ENCODE measurements at regions not wholly inside any gene's neighbourhood (a gene's known extent, or its start where the extent isn't known, plus 50 kb on each side); places are given as distances from the start of the nearest gene placed in this dataset.

GRCh38 chr1:94713472-94714141 is 106.5 kb upstream of the SLC44A3 start:
- ATAC-seq (ENCODE audit: low read depth in 2 of 2) (peak in 1 of 2 donors; percentile 43), DNase-seq (no peak)
- Mint-ChIP-seq H3K9me3 (peaks cover 0 to 2% (median 0%) of the 10 kb centered on the region in 7 donors), H3K27me3 (peaks cover 5% of the 10 kb centered on the region), H3K27ac (no peak overlapping the region), H3K4me1 (no peaks in the 10 kb centered on the region), H3K36me3 (no peaks in the 10 kb centered on the region), H3K4me3 (no peak overlapping the region)
- H3K4me1 ChIP-seq (ENCODE audit: control insufficient read depth, insufficient read depth, low read length, poor library complexity, severe bottlenecking): no peaks in the 10 kb centered on the region
- no peaks in the 10 kb centered on the region for H3K36me3 ChIP-seq (ENCODE audit: control insufficient read depth, insufficient read depth, low read length)
- H3K9me3 ChIP-seq (ENCODE audit: control insufficient read depth in 2 of 2, low read length in 2 of 2): no peaks in the 10 kb centered on the region
- no peaks in the 10 kb centered on the region for H3K27me3 ChIP-seq (ENCODE audit: control insufficient read depth, insufficient read depth, low read length)
- H3K4me3 ChIP-seq (ENCODE audit: low read depth, low read length): no peak overlapping the region
- H3K27ac ChIP-seq (ENCODE audit: insufficient read depth, low read length, poor library complexity, severe bottlenecking): no peak overlapping the region

- Histone ChIP-seq H3K27me3 (ENCODE audit: control insufficient read depth, insufficient read depth, low read length) (no peaks in the 10 kb centered on the region), H3K4me3 (ENCODE audit: low read depth, low read length) (no peak overlapping the region), H3K36me3 (ENCODE audit: control insufficient read depth, insufficient read depth, low read length) (no peaks in the 10 kb centered on the region), H3K27ac (ENCODE audit: insufficient read depth, low read length, poor library complexity, severe bottlenecking) (no peak overlapping the region), H3K9me3 (ENCODE audit: control insufficient read depth in 2 of 2, low read length in 2 of 2) (no peaks in the 10 kb centered on the region), H3K4me1 (ENCODE audit: control insufficient read depth, insufficient read depth, low read length, poor library complexity, severe bottlenecking) (no peaks in the 10 kb centered on the region)
- peaks cover 0 to 2% (median 0%) of the 10 kb centered on the region in 7 donors for H3K9me3 Mint-ChIP-seq
- H3K36me3 Mint-ChIP-seq: no peaks in the 10 kb centered on the region
- no peak for ATAC-seq (ENCODE audit: low read depth in 2 of 2)
- H3K4me1 Mint-ChIP-seq: no peaks in the 10 kb centered on the region
- peaks cover 5% of the 10 kb centered on the region for H3K27me3 Mint-ChIP-seq
- no peak for DNase-seq
- H3K27ac Mint-ChIP-seq: no peak overlapping the region
- no peak overlapping the region for H3K4me3 Mint-ChIP-seq
Measured at GRCh38 chr1:94709891-94710581, 110.1 kb upstream of the SLC44A3 start.

- H3K36me3 ChIP-seq (ENCODE audit: control insufficient read depth, insufficient read depth, low read length): no peaks in the 10 kb centered on the region
- no peaks in the 10 kb centered on the region for H3K9me3 ChIP-seq (ENCODE audit: control insufficient read depth in 2 of 2, low read length in 2 of 2)
- H3K27me3 ChIP-seq (ENCODE audit: control insufficient read depth, insufficient read depth, low read length): no peaks in the 10 kb centered on the region
- Mint-ChIP-seq H3K9me3 (peaks cover 0 to 2% (median 0%) of the 10 kb centered on the region in 7 donors), H3K36me3 (no peaks in the 10 kb centered on the region), H3K4me3 (no peak overlapping the region), H3K27ac (no peak overlapping the region), H3K27me3 (peaks cover 5% of the 10 kb centered on the region), H3K4me1 (no peaks in the 10 kb centered on the region)
- no peaks in the 10 kb centered on the region for H3K4me1 ChIP-seq (ENCODE audit: control insufficient read depth, insufficient read depth, low read length, poor library complexity, severe bottlenecking)
- no peak for DNase-seq
- no peak overlapping the region for H3K27ac ChIP-seq (ENCODE audit: insufficient read depth, low read length, poor library complexity, severe bottlenecking)
- no peak overlapping the region for H3K4me3 ChIP-seq (ENCODE audit: low read depth, low read length)
- no peak for ATAC-seq (ENCODE audit: low read depth in 2 of 2)
Measured at GRCh38 chr1:94708811-94709210, 111.3 kb upstream of the SLC44A3 start.

- no peak overlapping the region for H3K4me3 Mint-ChIP-seq
- no peaks in the 10 kb centered on the region for H3K36me3 ChIP-seq (ENCODE audit: control insufficient read depth, insufficient read depth, low read length)
- ATAC-seq (ENCODE audit: low read depth in 2 of 2) (no peak), DNase-seq (no peak)
- H3K27ac Mint-ChIP-seq: no peak overlapping the region
- H3K27me3 ChIP-seq (ENCODE audit: control insufficient read depth, insufficient read depth, low read length): no peaks in the 10 kb centered on the region
- no peak overlapping the region for H3K27ac ChIP-seq (ENCODE audit: insufficient read depth, low read length, poor library complexity, severe bottlenecking)
- no peaks in the 10 kb centered on the region for H3K4me1 ChIP-seq (ENCODE audit: control insufficient read depth, insufficient read depth, low read length, poor library complexity, severe bottlenecking)
- peaks cover 0 to 2% (median 0%) of the 10 kb centered on the region in 7 donors for H3K9me3 Mint-ChIP-seq
- peaks cover 2% of the 10 kb centered on the region for H3K27me3 Mint-ChIP-seq
- H3K4me3 ChIP-seq (ENCODE audit: low read depth, low read length): no peak overlapping the region
- H3K9me3 ChIP-seq (ENCODE audit: control insufficient read depth in 2 of 2, low read length in 2 of 2): no peaks in the 10 kb centered on the region
- H3K4me1 Mint-ChIP-seq: no peaks in the 10 kb centered on the region
- no peaks in the 10 kb centered on the region for H3K36me3 Mint-ChIP-seq
Measured at GRCh38 chr1:94708299-94708685, 111.9 kb upstream of the SLC44A3 start.

GRCh38 chr1:94707321-94708298 is 112.5 kb upstream of the SLC44A3 start:
- H3K27me3 ChIP-seq (ENCODE audit: control insufficient read depth, insufficient read depth, low read length): no peaks in the 10 kb centered on the region
- Mint-ChIP-seq H3K4me1 (no peaks in the 10 kb centered on the region), H3K4me3 (no peak overlapping the region), H3K27me3 (no peaks in the 10 kb centered on the region), H3K27ac (peak overlapping the region in 1 of 3 donors; percentile 35), H3K36me3 (no peaks in the 10 kb centered on the region), H3K9me3 (peaks cover 0 to 2% (median 0%) of the 10 kb centered on the region in 7 donors)
- ATAC-seq (ENCODE audit: low read depth in 2 of 2): no peak
- no peak overlapping the region for H3K27ac ChIP-seq (ENCODE audit: insufficient read depth, low read length, poor library complexity, severe bottlenecking)
- no peak for DNase-seq
- H3K9me3 ChIP-seq (ENCODE audit: control insufficient read depth in 2 of 2, low read length in 2 of 2): no peaks in the 10 kb centered on the region
- H3K36me3 ChIP-seq (ENCODE audit: control insufficient read depth, insufficient read depth, low read length): no peaks in the 10 kb centered on the region
- H3K4me1 ChIP-seq (ENCODE audit: control insufficient read depth, insufficient read depth, low read length, poor library complexity, severe bottlenecking): no peaks in the 10 kb centered on the region
- H3K4me3 ChIP-seq (ENCODE audit: low read depth, low read length): no peak overlapping the region

- Histone ChIP-seq H3K27ac (ENCODE audit: insufficient read depth, low read length, poor library complexity, severe bottlenecking) (no peak overlapping the region), H3K27me3 (ENCODE audit: control insufficient read depth, insufficient read depth, low read length) (no peaks in the 10 kb centered on the region), H3K36me3 (ENCODE audit: control insufficient read depth, insufficient read depth, low read length) (no peaks in the 10 kb centered on the region), H3K4me1 (ENCODE audit: control insufficient read depth, insufficient read depth, low read length, poor library complexity, severe bottlenecking) (no peaks in the 10 kb centered on the region), H3K9me3 (ENCODE audit: control insufficient read depth in 2 of 2, low read length in 2 of 2) (no peaks in the 10 kb centered on the region), H3K4me3 (ENCODE audit: low read depth, low read length) (no peak overlapping the region)
- H3K9me3 Mint-ChIP-seq: no peaks in the 10 kb centered on the region
- no peak for DNase-seq
- no peak for ATAC-seq (ENCODE audit: low read depth in 2 of 2)
- H3K27me3 Mint-ChIP-seq: no peaks in the 10 kb centered on the region
- H3K4me1 Mint-ChIP-seq: no peaks in the 10 kb centered on the region
- H3K36me3 Mint-ChIP-seq: no peaks in the 10 kb centered on the region
- H3K27ac Mint-ChIP-seq: no peak overlapping the region
- H3K4me3 Mint-ChIP-seq: no peak overlapping the region
Measured at GRCh38 chr1:94702442-94702815, 117.7 kb upstream of the SLC44A3 start.

GRCh38 chr1:94701796-94702441 is 118.2 kb upstream of the SLC44A3 start:
- Mint-ChIP-seq H3K4me1 (no peaks in the 10 kb centered on the region), H3K27ac (no peak overlapping the region), H3K9me3 (peaks cover 0 to under 1% (median 0%) of the 10 kb centered on the region in 7 donors), H3K27me3 (no peaks in the 10 kb centered on the region), H3K4me3 (no peak overlapping the region), H3K36me3 (no peaks in the 10 kb centered on the region)
- no peaks in the 10 kb centered on the region for H3K4me1 ChIP-seq (ENCODE audit: control insufficient read depth, insufficient read depth, low read length, poor library complexity, severe bottlenecking)
- H3K36me3 ChIP-seq (ENCODE audit: control insufficient read depth, insufficient read depth, low read length): no peaks in the 10 kb centered on the region
- H3K4me3 ChIP-seq (ENCODE audit: low read depth, low read length): no peak overlapping the region
- no peaks in the 10 kb centered on the region for H3K27me3 ChIP-seq (ENCODE audit: control insufficient read depth, insufficient read depth, low read length)
- H3K27ac ChIP-seq (ENCODE audit: insufficient read depth, low read length, poor library complexity, severe bottlenecking): no peak overlapping the region
- ATAC-seq (ENCODE audit: low read depth in 2 of 2) (no peak), DNase-seq (no peak)
- H3K9me3 ChIP-seq (ENCODE audit: control insufficient read depth in 2 of 2, low read length in 2 of 2): no peaks in the 10 kb centered on the region

Measured in CD4-positive, CD25-positive, alpha-beta regulatory T cell (primary cell).